H7 (cell line): ENCODE measurements at regions not wholly inside any gene's neighbourhood (a gene's known extent, or its start where the extent isn't known, plus 50 kb on each side); places are given as distances from the start of the nearest gene placed in this dataset.
A peak's percentile ranks its signal among the peaks of the same experiment; 100 is the strongest.

Experiments
- DNase-seq: peaks from one replicate; pipeline ENCODE4 v3.0.0; 2012
- H3K27me3 ChIP-seq: 2 replicates; pipeline ENCODE4 v1.6.0; 2011; ENCODE audit warnings: mild to moderate bottlenecking, low read length; ENCODE audit not compliant: control insufficient read depth, insufficient read depth
- H3K36me3 ChIP-seq: replicated peaks from 2 replicates; pipeline ENCODE4 v1.5.1; 2011; ENCODE audit warnings: low read length; ENCODE audit not compliant: control insufficient read depth, insufficient read depth
- H3K4me3 ChIP-seq: 2 replicates; pipeline ENCODE4 v1.5.1; 2011; ENCODE audit warnings: low read depth, mild to moderate bottlenecking, control low read depth, low read length, moderate library complexity; ENCODE audit not compliant: insufficient read depth

DNA sequence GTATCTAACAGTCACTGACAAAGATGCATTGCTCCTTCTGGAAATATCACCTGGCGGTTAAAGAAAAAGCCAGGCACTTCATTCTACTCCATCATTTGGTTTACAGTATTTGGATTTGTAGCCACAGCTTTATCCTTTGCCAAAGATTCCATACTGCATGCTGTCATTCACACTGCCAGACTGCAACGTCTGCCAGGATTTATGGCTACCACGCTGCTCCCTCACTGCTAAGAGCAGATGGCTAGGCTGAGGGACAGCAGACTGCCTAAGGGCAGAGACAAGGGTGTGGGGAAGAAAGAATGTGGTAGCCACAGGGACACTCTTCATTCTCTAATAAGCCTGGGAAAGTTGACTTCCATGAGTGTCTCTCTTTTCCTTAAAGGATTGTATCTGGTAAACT is 1047.0 kb downstream of the TUSC7 start:
- no peak for DNase-seq
- H3K36me3 ChIP-seq, result no peaks in the 10 kb centered on the region
- no peak overlapping the region for H3K4me3 ChIP-seq
- H3K27me3 ChIP-seq, result no peaks in the 10 kb centered on the region

DNA sequence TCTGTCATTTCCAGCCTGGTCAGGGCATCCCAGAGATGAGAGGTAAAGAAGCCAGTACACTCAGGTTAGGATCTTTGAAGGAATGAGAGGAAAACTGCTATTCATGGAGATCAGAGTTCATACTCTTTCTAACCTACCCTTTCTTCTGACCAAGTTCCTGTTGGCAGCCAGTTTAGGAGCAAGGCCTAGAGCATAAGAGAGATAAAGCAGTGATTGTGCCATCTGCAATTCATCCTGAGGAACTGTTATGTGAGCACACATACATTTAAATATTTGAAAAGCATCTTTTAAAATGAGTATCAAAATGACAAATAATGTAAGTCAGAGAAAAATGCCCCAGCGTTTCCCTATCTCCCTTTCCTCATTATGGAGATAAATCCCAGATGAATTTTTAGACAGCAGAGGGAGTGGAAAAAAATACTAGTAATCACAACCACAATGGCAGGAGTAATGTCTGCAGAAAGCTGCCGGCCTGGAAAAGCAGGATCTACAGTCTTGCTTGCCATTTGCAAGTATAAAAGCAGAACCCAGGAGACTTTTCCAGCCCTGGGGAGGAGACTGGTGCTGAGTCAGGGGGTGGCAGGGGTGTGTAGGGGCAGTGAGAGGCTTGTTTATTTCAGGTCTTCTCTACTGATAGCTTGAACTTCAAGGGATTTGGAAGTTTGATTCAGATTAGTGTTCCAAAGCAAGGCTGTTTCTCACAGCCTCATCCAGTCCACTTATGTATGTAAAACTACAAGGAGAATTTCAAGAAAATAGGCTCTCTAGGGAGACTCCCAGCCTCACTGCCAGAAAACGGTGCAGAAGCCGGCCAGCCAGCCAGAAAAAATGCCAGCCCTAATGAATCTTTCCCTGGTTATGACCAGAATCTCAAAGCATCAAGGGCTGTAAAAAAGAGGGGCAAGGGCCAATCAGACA is 1052.4 kb downstream of the TUSC7 start:
- Histone ChIP-seq H3K27me3 (no peaks in the 10 kb centered on the region), H3K4me3 (no peak overlapping the region), H3K36me3 (no peaks in the 10 kb centered on the region)
- no peak for DNase-seq

GRCh38 chr3:117762621-117763037 is 1053.0 kb downstream of the TUSC7 start:
- no peak overlapping the region for H3K4me3 ChIP-seq
- DNase-seq, result no peak
- H3K36me3 ChIP-seq, result no peaks in the 10 kb centered on the region
- H3K27me3 ChIP-seq, result no peaks in the 10 kb centered on the region

- H3K27me3 ChIP-seq, result no peaks in the 10 kb centered on the region
- DNase-seq, result no peak
- no peak overlapping the region for H3K4me3 ChIP-seq
- no peaks in the 10 kb centered on the region for H3K36me3 ChIP-seq
Observed at GRCh38 chr3:117763561-117763960, 1054.0 kb downstream of the TUSC7 start.

DNA sequence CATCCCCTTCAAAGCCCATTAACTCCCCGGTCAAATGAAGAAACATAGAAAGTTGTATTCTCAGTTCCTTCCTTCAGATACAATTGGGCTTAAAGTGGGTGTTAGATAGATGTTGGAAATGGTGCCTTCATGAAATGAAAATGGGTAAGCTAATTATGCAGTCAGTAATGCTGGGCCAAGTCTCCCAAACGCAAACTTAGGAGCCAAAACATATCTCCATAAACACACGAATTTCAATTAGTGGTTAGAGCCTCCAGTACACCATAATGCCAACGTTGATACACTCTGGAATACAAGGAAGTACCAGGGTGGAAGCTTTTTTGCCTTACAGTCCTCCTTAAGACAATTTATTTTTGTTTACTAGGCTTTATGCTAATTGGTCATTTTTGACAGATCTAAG is 1059.0 kb downstream of the TUSC7 start:
- H3K27me3 ChIP-seq, result no peaks in the 10 kb centered on the region
- no peak for DNase-seq
- no peak overlapping the region for H3K4me3 ChIP-seq
- no peaks in the 10 kb centered on the region for H3K36me3 ChIP-seq

- no peaks in the 10 kb centered on the region for H3K27me3 ChIP-seq
- DNase-seq, result no peak
- H3K4me3 ChIP-seq, result no peak overlapping the region
- H3K36me3 ChIP-seq, result no peaks in the 10 kb centered on the region
Observed at GRCh38 chr3:117774130-117774529, 1064.6 kb downstream of the TUSC7 start.

- Histone ChIP-seq H3K27me3 (no peaks in the 10 kb centered on the region), H3K36me3 (no peaks in the 10 kb centered on the region), H3K4me3 (no peak overlapping the region)
- DNase-seq, result no peak
Observed at GRCh38 chr3:117786349-117786748, 1076.8 kb downstream of the TUSC7 start.

GRCh38 chr3:117788061-117788460 is 1078.5 kb downstream of the TUSC7 start:
- Histone ChIP-seq H3K4me3 (no peak overlapping the region), H3K27me3 (no peaks in the 10 kb centered on the region), H3K36me3 (no peaks in the 10 kb centered on the region)
- DNase-seq, result peak; percentile 8

- peak; percentile 7 for DNase-seq
- Histone ChIP-seq H3K36me3 (no peaks in the 10 kb centered on the region), H3K4me3 (no peak overlapping the region), H3K27me3 (no peaks in the 10 kb centered on the region)
Observed at GRCh38 chr3:117788506-117788905, 1078.9 kb downstream of the TUSC7 start.

- Histone ChIP-seq H3K4me3 (no peak overlapping the region), H3K27me3 (no peaks in the 10 kb centered on the region), H3K36me3 (no peaks in the 10 kb centered on the region)
- peak; percentile 7 for DNase-seq
Observed at GRCh38 chr3:117790235-117790987, 1080.8 kb downstream of the TUSC7 start.

GRCh38 chr3:117793622-117794265 is 1084.2 kb downstream of the TUSC7 start:
- DNase-seq, result no peak
- Histone ChIP-seq H3K27me3 (no peaks in the 10 kb centered on the region), H3K4me3 (no peak overlapping the region), H3K36me3 (no peaks in the 10 kb centered on the region)

- Histone ChIP-seq H3K27me3 (no peaks in the 10 kb centered on the region), H3K4me3 (no peak overlapping the region), H3K36me3 (no peaks in the 10 kb centered on the region)
- DNase-seq, result no peak
Observed at GRCh38 chr3:117798221-117798620, 1088.6 kb downstream of the TUSC7 start.

GRCh38 chr3:117798687-117799386 is 1089.3 kb downstream of the TUSC7 start:
- H3K36me3 ChIP-seq, result no peaks in the 10 kb centered on the region
- no peak overlapping the region for H3K4me3 ChIP-seq
- DNase-seq, result no peak
- H3K27me3 ChIP-seq, result no peaks in the 10 kb centered on the region

DNA sequence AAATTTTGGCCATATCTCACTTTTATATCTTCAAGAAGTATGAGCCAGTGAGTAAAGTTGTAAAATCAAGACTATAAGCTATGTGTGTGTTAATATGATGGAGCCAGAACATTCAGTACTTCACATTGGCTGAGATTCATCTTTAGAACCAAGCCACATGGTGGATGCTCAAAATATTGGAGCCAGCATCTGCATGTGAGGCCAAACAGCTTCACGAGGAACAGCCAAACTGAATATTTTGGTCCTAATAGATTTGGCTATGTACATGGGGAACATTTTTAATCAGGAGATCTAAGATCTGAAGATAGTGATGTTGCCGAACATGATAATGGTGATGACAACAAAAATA is 1089.8 kb downstream of the TUSC7 start:
- Histone ChIP-seq H3K27me3 (no peaks in the 10 kb centered on the region), H3K36me3 (no peaks in the 10 kb centered on the region), H3K4me3 (no peak overlapping the region)
- no peak for DNase-seq
